ENCODE measurements at regions not wholly inside any gene's neighbourhood (a gene's known extent, or its start where the extent isn't known, plus 50 kb on each side); places are given as distances from the start of the nearest gene placed in this dataset.
"Not testable (repeated sequence)": the region's sequence is repeated elsewhere in the genome, so short reads cannot be mapped to it uniquely, and the experiment has no call there.

- FAIRE-seq, result no peak
Measured at GRCh38 chr14:85911044-85911443, 381.1 kb downstream of the FLRT2 start.

GRCh38 chr14:85909581-85909980 lies 379.6 kb downstream of the FLRT2 start:
- no peak for FAIRE-seq

GRCh38 chr14:85907536-85907935 lies 377.6 kb downstream of the FLRT2 start:
- no peak for FAIRE-seq

GRCh38 chr14:85897808-85898207 lies 367.9 kb downstream of the FLRT2 start:
- FAIRE-seq, result no peak

- no peak for FAIRE-seq
Measured at GRCh38 chr14:85895603-85896002, 365.7 kb downstream of the FLRT2 start.

GRCh38 chr14:85892251-85892650 lies 362.3 kb downstream of the FLRT2 start:
- FAIRE-seq, result no peak

- no peak for FAIRE-seq
Measured at GRCh38 chr14:85883966-85884365, 354.0 kb downstream of the FLRT2 start.

- FAIRE-seq, result no peak
Measured at GRCh38 chr14:85883101-85883500, 353.2 kb downstream of the FLRT2 start.

- FAIRE-seq, result no peak
Measured at GRCh38 chr14:85881935-85882334, 352.0 kb downstream of the FLRT2 start.

- no peak for FAIRE-seq
Measured at GRCh38 chr14:85878874-85879273, 348.9 kb downstream of the FLRT2 start.

- no peak for FAIRE-seq
Measured at GRCh38 chr14:85873006-85873405, 343.1 kb downstream of the FLRT2 start.

- FAIRE-seq, result no peak
Measured at GRCh38 chr14:85867450-85867849, 337.5 kb downstream of the FLRT2 start.

GRCh38 chr14:85865701-85866100 lies 335.8 kb downstream of the FLRT2 start:
- no peak for FAIRE-seq

- FAIRE-seq, result no peak
Measured at GRCh38 chr14:85858634-85859033, 328.7 kb downstream of the FLRT2 start.

- FAIRE-seq, result no peak
Measured at GRCh38 chr14:85856430-85856829, 326.5 kb downstream of the FLRT2 start.

- no peak for FAIRE-seq
Measured at GRCh38 chr14:85853996-85854526, 324.1 kb downstream of the FLRT2 start.

GRCh38 chr14:85852906-85853305 lies 323.0 kb downstream of the FLRT2 start:
- FAIRE-seq, result no peak

GRCh38 chr14:85852123-85852522 lies 322.2 kb downstream of the FLRT2 start:
- not testable (repeated sequence) for FAIRE-seq

- FAIRE-seq, result not testable (repeated sequence)
Measured at GRCh38 chr14:85830549-85830948, 300.6 kb downstream of the FLRT2 start.

- FAIRE-seq, result not testable (repeated sequence)
Measured at GRCh38 chr14:85829601-85830000, 299.7 kb downstream of the FLRT2 start.

GRCh38 chr14:85824526-85824925 lies 294.6 kb downstream of the FLRT2 start:
- FAIRE-seq, result no peak

GRCh38 chr14:85822236-85822635 lies 292.3 kb downstream of the FLRT2 start:
- FAIRE-seq, result no peak

- no peak for FAIRE-seq
Measured at GRCh38 chr14:85817430-85817829, 287.5 kb downstream of the FLRT2 start.

GRCh38 chr14:85813040-85813439 lies 283.1 kb downstream of the FLRT2 start:
- FAIRE-seq, result no peak

- FAIRE-seq, result no peak
Measured at GRCh38 chr14:85811340-85811739, 281.4 kb downstream of the FLRT2 start.

- FAIRE-seq, result no peak
Measured at GRCh38 chr14:85799668-85800067, 269.7 kb downstream of the FLRT2 start.

Data from TTC549 (cell line).